K562 (cell line): ENCODE measurements at regions not wholly inside any gene's neighbourhood (a gene's known extent, or its start where the extent isn't known, plus 50 kb on each side); places are given as distances from the start of the nearest gene placed in this dataset.

ENCODE experiments used
- ATAC-seq: fragments of 200-7000 bp; cut with Tn5 transposase; 3 replicates; pipeline ENCODE4 v1.9.1; 2020; ENCODE audit warnings: moderate library complexity
- BruUV-seq: library from RNA; stranded (reverse); fragments of 400-500 nt; replicated peaks from 2 replicates; lab custom pipeline; 2021; lab: Mats Ljungman, UMichigan
- CTCF ChIA-PET: fragments of 300-600 bp; formaldehyde crosslinking; extraction: SDS; loops from one replicate; lab custom pipeline; 2021; ENCODE audit warnings: low intra/inter-chr PET ratio; lab: Yijun Ruan, JAX
- POLR2A ChIA-PET: fragments of 300-600, 350-650 bp; sonication (Branson Sonifier 250); formaldehyde crosslinking; extraction: SDS; loops from one replicate; lab custom pipeline; 2021; ENCODE audit warnings: antibody characterized with exemption, inconsistent platforms; lab: Yijun Ruan, JAX
- DNase-seq, 4 experiments: peaks; one replicate each; pipeline versions ENCODE4 v3.0.0 to v3.0.0-alpha.2; 2011 to 2018; ENCODE audit warnings: low spot score in 3 of 4, mixed read lengths in 3 of 4; ENCODE audit errors: extremely low read depth in 1 of 4
- FAIRE-seq: peaks from 2 replicates; lab custom pipeline; 2011; peaks lifted over from hg19 to GRCh38; lab: Jason Lieb, UNC
- H2AFZ ChIP-seq: 2 replicates; pipeline ENCODE4 v1.6.0; 2011; ENCODE audit warnings: low read depth, low read length, control low read depth, inconsistent platforms
- H3K27ac ChIP-seq: fragments of 200-600 bp; 3 replicates; pipeline ENCODE4 v1.8.0; 2011; ENCODE audit warnings: low read depth, mild to moderate bottlenecking, control low read depth, inconsistent platforms, low read length, moderate library complexity, mixed read lengths; ENCODE audit errors: extremely low read depth
- H3K27me3 ChIP-seq, 2 experiments: fragments of 300-600 bp in 1 of 2; 2 replicates in 1 of 2; 3 replicates in 1 of 2; pipeline versions ENCODE4 v1.6.0 to v1.8.0; 2011; ENCODE audit warnings: inconsistent platforms in 2 of 2, low read length in 2 of 2, mild to moderate bottlenecking in 1 of 2, mixed read lengths in 1 of 2, moderate library complexity in 1 of 2; ENCODE audit not compliant: control insufficient read depth in 2 of 2, insufficient read depth in 2 of 2
- H3K36me3 ChIP-seq: fragments of 300-600 bp; 3 replicates; pipeline ENCODE4 v1.8.0; 2011; ENCODE audit warnings: mild to moderate bottlenecking, low read length, inconsistent platforms; ENCODE audit not compliant: control insufficient read depth, insufficient read depth
- H3K4me1 ChIP-seq, 2 experiments: fragments of 200-600 bp in 1 of 2; replicated peaks in 1 of 2; 2 replicates in 1 of 2; 3 replicates in 1 of 2; pipeline versions ENCODE4 v1.5.1 to v1.8.0; 2011; ENCODE audit warnings: inconsistent platforms in 2 of 2, low read length in 2 of 2, mild to moderate bottlenecking in 1 of 2, mixed read lengths in 1 of 2, moderate library complexity in 1 of 2; ENCODE audit not compliant: control insufficient read depth in 2 of 2, insufficient read depth in 2 of 2
- H3K4me2 ChIP-seq: 2 replicates; pipeline ENCODE4 v1.6.1; 2011; ENCODE audit warnings: low read length, control low read depth, inconsistent platforms, mixed read lengths; ENCODE audit not compliant: insufficient read depth
- H3K4me3 ChIP-seq: fragments of 200-600 bp; sonication (generic), shearing (Covaris generic); 2 replicates; pipeline ENCODE4 v1.5.1; 2016; ENCODE audit warnings: control low read depth, inconsistent platforms
- H3K79me2 ChIP-seq: fragments of 200-600 bp; 3 replicates; pipeline ENCODE4 v1.8.0; 2011; ENCODE audit warnings: low read length, inconsistent platforms; ENCODE audit not compliant: control insufficient read depth, insufficient read depth
- H3K9ac ChIP-seq, 2 experiments: 2 replicates each; pipeline versions ENCODE4 v1.6.0 to v1.6.1; 2011; ENCODE audit warnings: low read depth in 2 of 2, low read length in 2 of 2, control low read depth in 1 of 2, inconsistent platforms in 1 of 2, mild to moderate bottlenecking in 1 of 2, mixed read lengths in 1 of 2; ENCODE audit not compliant: insufficient read depth in 1 of 2
- H3K9me1 ChIP-seq: one replicate; pipeline ENCODE4 v1.6.0; 2011; ENCODE audit warnings: inconsistent platforms, mild to moderate bottlenecking, low read length, moderate library complexity; ENCODE audit not compliant: control insufficient read depth, insufficient read depth
- H3K9me3 ChIP-seq: replicated peaks from 2 replicates; pipeline ENCODE4 v1.5.1; 2011; ENCODE audit warnings: low read depth, low read length, inconsistent platforms; ENCODE audit not compliant: control insufficient read depth, insufficient read depth
- H4K20me1 ChIP-seq: replicated peaks from 2 replicates; pipeline ENCODE4 v1.6.1; 2011; ENCODE audit warnings: low read length, inconsistent platforms, mixed read lengths; ENCODE audit not compliant: control insufficient read depth, insufficient read depth
- IRF1 ChIP-seq: sonication (generic); formaldehyde crosslinking; IDR thresholded peaks from 2 replicates; pipeline ENCODE4 v1.8.0; 2022; ENCODE audit warnings: missing genetic modification reagents, mild to moderate bottlenecking, borderline replicate concordance
- NCOA4 ChIP-seq: fragments of 450-650 bp; IDR thresholded peaks from 2 replicates; pipeline ENCODE4 v1.6.1; 2018; ENCODE audit warnings: mild to moderate bottlenecking; ENCODE audit not compliant: partially characterized antibody
- POLR2H ChIP-seq: IDR thresholded peaks from 2 replicates; pipeline ENCODE4 v1.6.1; 2016; ENCODE audit warnings: missing genetic modification characterization, low read depth, mild to moderate bottlenecking, control low read depth, missing compliant biosample characterization, moderate library complexity
- POLR3A ChIP-seq: IDR thresholded peaks from 2 replicates; pipeline ENCODE4 v1.6.1; 2011; ENCODE audit warnings: borderline replicate concordance, mild to moderate bottlenecking, moderate library complexity; ENCODE audit not compliant: insufficient read length, insufficient read depth; ENCODE audit errors: extremely low read depth
- TCF15 ChIP-seq: fragments of 250-450 bp; sonication (Bioruptor Pico); IDR thresholded peaks from 2 replicates; pipeline ENCODE4 v1.8.0; 2022; ENCODE audit warnings: moderate library complexity, mild to moderate bottlenecking, inconsistent platforms
- TFE3 ChIP-seq: fragments of 450-650 bp; formaldehyde crosslinking; IDR thresholded peaks from 2 replicates; pipeline ENCODE4 v1.4.0; 2020; ENCODE audit warnings: mild to moderate bottlenecking, mixed read lengths
- ZFP91 ChIP-seq: sonication (generic); formaldehyde crosslinking; IDR thresholded peaks from 2 replicates; pipeline ENCODE4 v1.8.0; 2022; ENCODE audit warnings: mild to moderate bottlenecking, missing genetic modification reagents
- ZFX ChIP-seq: sonication (generic); formaldehyde crosslinking; IDR thresholded peaks from 2 replicates; pipeline ENCODE4 v1.8.0; 2022; ENCODE audit warnings: mild to moderate bottlenecking, missing genetic modification reagents, moderate library complexity
- ZSCAN32 ChIP-seq: fragments of 450-650 bp; formaldehyde crosslinking; IDR thresholded peaks from 2 replicates; pipeline ENCODE4 v1.4.0; 2020; ENCODE audit warnings: mild to moderate bottlenecking, moderate library complexity
- WGBS: fragments of 100-300 bp; shearing (Covaris generic); methylation state at CpG from one replicate; pipeline ENCODE4 v1.1.6; 2016; ENCODE audit warnings: low coverage, mixed read lengths; ENCODE audit not compliant: insufficient coverage; ENCODE audit errors: missing lambda C conversion rate; 5-methylcytosine and 5-hydroxymethylcytosine counted together
- in situ Hi-C: fragments of 300-500 bp; cut with MboI; formaldehyde crosslinking; loops from 4 replicates; pipeline ENCODE4 v1.15.0; 2018; ENCODE audit warnings: inconsistent platforms, mixed read lengths
- intact Hi-C: fragments of 100-400 bp; cut with micrococcal nuclease; formaldehyde crosslinking; loops from 2 replicates; pipeline ENCODE4 v1.14.2; 2022

- WGBS: 1% methylated on average over 5 of the region's 5 CpGs
- no peak for DNase-seq
- Histone ChIP-seq H3K4me2 (no peak overlapping the region), H3K4me1 (peaks cover 0 to 21% of the 10 kb centered on the region in 2 experiments; a peak in 1 of 5 replicates), H4K20me1 (no peaks in the 10 kb centered on the region), H3K9ac (no peak overlapping the region), H3K9me3 (no peaks in the 10 kb centered on the region), H3K36me3 (no peaks in the 10 kb centered on the region), H3K27ac (no peak overlapping the region), H3K9me1 (no peaks in the 10 kb centered on the region), H3K79me2 (no peaks in the 10 kb centered on the region), H3K4me3 (no peak overlapping the region), H3K27me3 (peaks cover 28 to 45% of the 10 kb centered on the region in 2 experiments), H2AFZ (no peak overlapping the region)
- intact Hi-C loops: no loop called here
- ChIA-PET POLR2A (interaction anchor here (0.7 to 1.9 kb wide), 3 partner anchors 10 to 20 kb away, joined by 3 to 13 read pairs (median 3); no protein-coding TSS in a partner anchor), CTCF (no interaction called here)
- TF ChIP-seq ZFX (CRISPR knock-in tag) (no peak), ZFP91 (no peak), TFE3 (CRISPR knock-in tag) (peak; percentile 50), NCOA4 (no peak), POLR2H (tag) (no peak), TCF15 (CRISPR knock-in tag) (no peak), POLR3A (no peak), ZSCAN32 (CRISPR knock-in tag) (no peak), IRF1 (CRISPR knock-in tag) (no peak)
- no peak for FAIRE-seq
- BruUV-seq: no TSS peak
- no peak for ATAC-seq
- in situ Hi-C loops: no loop called here
Observed at GRCh38 chr5:73378070-73378469, 70.5 kb downstream of the FOXD1 start.
